ENCODE measurements at regions not wholly inside any gene's neighbourhood (a gene's known extent, or its start where the extent isn't known, plus 50 kb on each side); places are given as distances from the start of the nearest gene placed in this dataset.

- no peak for DNase-seq (ENCODE audit: low read depth)
Observed at GRCh38 chr11:96607864-96608558, 218.2 kb downstream of the JRKL start.

DNA sequence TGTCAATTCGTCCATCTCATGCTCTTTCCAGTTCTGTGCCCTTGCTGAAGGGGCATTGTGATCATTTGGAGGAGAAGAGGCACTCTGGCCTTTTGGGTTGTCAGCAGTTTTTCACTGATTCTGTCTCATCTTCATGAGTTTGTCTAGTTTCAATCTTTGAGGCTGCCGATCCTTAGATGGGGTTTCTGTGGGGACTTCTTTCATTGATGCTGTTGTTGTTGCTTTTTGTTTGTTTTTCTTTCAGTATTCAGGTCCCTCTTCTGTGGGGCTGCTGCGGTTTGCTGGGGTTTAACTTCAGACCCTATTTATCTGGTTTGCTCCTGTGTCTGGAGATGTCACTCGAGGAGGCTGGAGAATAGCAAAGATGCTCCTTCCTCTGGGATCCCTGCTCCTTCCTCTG is 224.3 kb downstream of the JRKL start:
- DNase-seq (ENCODE audit: low read depth) = no peak

DNA sequence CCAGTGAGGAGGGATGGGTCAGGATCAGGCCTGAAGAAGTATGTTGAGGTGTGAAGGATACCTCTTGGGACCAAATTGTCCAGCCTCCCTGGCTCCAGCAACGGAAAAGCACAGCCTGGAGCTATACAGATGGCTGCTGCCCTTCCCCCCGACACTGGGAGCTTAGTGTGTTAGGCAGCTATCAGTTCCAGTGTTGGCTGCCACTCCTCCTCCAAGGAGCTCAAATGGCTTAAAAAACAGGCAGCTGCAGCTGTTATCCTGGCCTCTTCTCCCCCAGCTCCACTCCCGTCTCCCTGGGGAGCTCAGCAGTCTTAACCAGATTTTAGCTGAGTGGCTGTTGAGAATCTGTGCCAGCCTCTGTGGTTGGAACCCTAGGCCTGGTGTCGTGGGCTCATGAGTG is 225.0 kb downstream of the JRKL start:
- no peak for DNase-seq (ENCODE audit: low read depth)

DNA sequence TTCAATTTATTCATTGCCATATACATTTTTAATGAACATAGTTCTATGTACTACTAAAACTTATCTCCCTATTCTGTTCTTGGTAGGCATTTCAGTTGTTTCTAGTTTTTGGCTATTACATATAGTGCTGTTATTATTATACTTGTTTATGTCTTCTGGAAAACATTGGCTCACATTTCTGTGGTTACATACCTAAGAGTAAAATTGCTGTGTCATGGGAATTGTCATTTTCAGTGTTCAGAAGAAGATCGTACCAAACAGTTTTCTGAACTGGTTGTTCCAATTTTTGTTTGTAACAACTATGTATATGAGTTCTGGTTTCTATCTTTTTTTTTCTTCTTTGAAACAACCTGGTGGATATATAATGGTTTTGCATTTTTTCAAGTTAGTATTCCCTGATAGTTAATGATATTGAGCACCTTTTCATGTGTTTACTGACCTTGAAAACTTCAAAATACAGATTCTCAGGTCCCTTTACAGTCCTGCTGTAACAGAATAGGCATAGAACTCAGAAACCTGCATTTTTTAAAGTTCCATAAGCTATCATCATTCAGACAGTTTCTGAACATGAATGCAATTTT is 230.7 kb downstream of the JRKL start:
- DNase-seq (ENCODE audit: low read depth) = no peak

GRCh38 chr11:96621161-96621560 is 231.3 kb downstream of the JRKL start:
- no peak for DNase-seq (ENCODE audit: low read depth)

GRCh38 chr11:96622026-96622634 is 232.3 kb downstream of the JRKL start:
- DNase-seq (ENCODE audit: low read depth) = no peak

DNA sequence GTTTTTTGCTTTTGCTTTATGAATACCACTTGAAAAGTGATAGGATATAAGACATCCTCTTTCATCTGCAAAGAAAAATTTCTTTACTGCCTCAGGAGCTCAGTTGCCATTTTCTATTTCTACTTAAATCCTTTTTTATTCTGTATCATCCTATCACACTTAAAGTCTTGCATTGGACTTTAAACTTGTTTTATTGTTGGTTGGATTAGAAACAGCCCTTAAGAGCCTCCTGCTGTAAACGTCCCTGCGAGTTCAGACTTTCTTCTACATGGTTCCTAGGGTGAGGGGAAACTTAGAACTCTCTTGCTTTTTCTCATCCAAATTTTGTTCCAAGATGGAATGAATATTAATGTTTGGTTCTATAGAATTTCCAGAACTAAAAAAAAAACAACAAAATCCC is 234.3 kb downstream of the JRKL start:
- DNase-seq (ENCODE audit: low read depth) = no peak

GRCh38 chr11:96627376-96627775 is 237.6 kb downstream of the JRKL start:
- DNase-seq (ENCODE audit: low read depth) = no peak

- DNase-seq (ENCODE audit: low read depth) = no peak
Observed at GRCh38 chr11:96635655-96636054, 245.8 kb downstream of the JRKL start.

DNA sequence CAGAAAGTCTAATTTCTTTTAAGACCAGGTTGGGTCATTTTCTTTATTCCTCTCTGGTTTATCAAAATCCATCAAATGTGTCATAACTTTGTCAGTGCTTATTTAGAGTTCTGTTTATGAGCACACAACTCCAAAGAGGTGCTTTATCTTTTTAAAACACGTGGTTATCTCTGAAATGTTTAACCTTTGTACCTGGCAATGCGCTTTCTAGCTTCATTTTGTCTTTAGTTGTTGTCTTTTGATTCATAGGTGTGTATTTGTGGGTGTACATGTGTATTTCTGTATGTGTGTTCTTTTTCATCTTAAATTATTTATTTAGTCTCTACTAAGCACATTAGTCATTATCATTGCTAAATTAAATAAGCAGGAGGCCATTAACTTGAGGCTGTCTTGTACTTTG is 251.4 kb downstream of the JRKL start:
- no peak for DNase-seq (ENCODE audit: low read depth)

DNA sequence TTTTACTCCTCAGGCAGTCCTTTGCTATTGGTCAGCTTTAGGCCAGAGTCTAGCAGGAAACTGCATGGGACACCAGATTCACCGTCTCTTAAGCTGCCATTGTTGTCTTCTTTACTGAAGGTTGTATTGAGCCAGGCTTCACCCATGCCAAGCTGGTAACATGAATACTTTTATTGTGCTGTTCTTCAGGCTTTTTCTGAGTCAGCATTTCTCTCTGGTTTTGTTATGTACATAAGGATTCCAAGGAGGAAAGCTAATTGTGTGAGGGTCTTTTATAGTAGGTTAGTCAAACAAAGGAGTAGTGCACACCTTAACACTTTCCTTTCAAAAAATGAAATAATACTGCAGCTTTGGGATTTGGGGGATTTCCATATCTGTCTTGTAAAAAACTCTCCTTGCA is 252.8 kb downstream of the JRKL start:
- DNase-seq (ENCODE audit: low read depth) = no peak

- no peak for DNase-seq (ENCODE audit: low read depth)
Observed at GRCh38 chr11:96643173-96643572, 253.4 kb downstream of the JRKL start.

GRCh38 chr11:96647621-96648020 is 257.8 kb downstream of the JRKL start:
- DNase-seq (ENCODE audit: low read depth) = no peak

- DNase-seq (ENCODE audit: low read depth) = no peak
Observed at GRCh38 chr11:96648991-96649390, 259.2 kb downstream of the JRKL start.

DNA sequence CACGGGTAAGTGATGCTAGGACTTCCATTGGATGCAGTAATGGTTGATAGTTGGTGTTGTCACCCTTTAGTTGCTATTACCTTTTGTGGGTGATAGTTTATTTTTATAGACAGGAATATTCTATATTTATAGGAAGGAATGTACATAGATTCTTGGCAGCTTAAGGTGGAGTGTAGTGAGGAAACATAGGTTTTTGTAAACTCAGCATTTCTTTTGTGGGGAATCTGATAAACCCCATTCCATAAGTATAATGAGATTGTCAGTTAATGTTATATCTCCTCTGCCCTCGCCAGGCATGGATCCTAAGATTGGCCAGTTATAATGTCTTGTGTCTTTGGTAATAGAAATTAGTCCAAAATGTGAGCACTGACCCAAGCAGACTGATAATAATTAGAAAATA is 262.7 kb downstream of the JRKL start:
- DNase-seq (ENCODE audit: low read depth) = no peak

- no peak for DNase-seq (ENCODE audit: low read depth)
Observed at GRCh38 chr11:96655474-96655873, 265.7 kb downstream of the JRKL start.

- DNase-seq (ENCODE audit: low read depth) = no peak
Observed at GRCh38 chr11:96658436-96658835, 268.6 kb downstream of the JRKL start.

- DNase-seq (ENCODE audit: low read depth) = no peak
Observed at GRCh38 chr11:96664110-96664509, 274.3 kb downstream of the JRKL start.

DNA sequence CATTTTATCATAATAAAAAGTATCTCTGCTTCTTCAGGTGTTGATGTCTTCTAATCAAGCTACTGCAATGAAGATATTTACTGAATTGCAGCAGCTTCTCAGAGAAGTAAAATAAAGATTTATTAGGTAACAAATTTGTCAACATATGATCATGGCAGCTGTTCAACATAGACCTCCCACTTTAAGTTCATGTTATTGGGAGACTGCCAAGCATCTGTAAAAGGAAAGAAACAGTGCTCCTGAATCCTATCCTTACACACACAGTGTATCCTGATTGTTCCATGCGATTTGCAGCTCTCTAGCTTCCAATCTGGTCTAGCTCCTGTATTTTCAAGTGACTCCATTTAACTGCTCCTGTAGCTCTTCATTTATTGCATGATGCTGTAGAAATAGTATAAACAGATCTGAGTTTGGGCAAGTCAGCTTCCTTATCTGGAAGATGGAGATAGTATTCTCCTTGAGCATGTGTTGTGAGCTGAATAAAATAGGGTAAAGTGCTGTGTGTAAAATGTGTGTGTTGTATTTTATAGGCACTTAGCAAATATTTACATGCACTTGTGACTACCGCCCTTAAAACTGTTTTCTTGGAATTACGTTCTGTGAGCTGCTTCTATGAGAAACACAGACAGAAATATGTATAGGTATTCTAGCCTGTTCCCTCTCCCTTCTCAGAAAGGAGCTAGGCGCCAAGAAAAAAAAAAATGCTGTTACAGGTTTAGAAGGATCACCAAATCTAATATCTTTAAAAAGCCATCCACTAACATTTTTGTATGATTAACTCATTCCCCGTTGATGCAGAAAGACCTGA is 290.6 kb downstream of the JRKL start:
- no peak for DNase-seq (ENCODE audit: low read depth)

DNA sequence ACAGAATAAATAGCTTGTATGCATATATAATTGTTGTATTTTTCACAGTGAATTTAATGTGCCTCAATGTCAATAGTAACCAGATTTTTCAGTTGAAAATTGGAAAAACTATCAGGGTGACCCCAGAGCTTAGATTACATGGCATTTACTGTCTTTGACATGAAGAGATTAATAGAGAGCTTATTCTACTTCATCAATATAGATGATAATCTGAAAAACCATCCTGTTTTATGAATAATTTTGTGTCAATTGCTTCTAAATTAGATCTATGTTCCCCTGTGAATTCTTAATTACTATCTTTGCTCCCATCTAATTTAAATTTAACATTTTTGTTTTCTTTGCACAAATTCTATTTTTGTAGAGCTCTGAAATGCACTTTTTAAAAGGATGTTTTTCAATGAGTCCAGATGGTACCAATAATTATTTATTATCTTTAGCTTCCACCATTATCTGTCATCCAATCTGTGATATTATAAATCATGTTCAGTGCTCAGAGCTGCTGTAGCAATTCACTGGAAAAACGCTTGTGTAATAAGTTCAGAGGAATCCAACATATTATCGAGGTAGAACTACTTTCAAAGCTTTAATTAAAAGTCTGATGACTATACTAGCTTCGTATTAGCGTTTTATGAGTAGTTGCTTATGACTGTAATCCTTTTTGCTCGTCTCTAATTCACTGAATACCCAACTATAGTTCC is 291.4 kb downstream of the JRKL start:
- no peak for DNase-seq (ENCODE audit: low read depth)

- no peak for DNase-seq (ENCODE audit: low read depth)
Observed at GRCh38 chr11:96694338-96694737, 304.5 kb downstream of the JRKL start.

GRCh38 chr11:96696731-96697130 is 306.9 kb downstream of the JRKL start:
- no peak for DNase-seq (ENCODE audit: low read depth)
